HFFc6 (cell line): ENCODE measurements at regions not wholly inside any gene's neighbourhood (a gene's known extent, or its start where the extent isn't known, plus 50 kb on each side); places are given as distances from the start of the nearest gene placed in this dataset.
A peak's percentile ranks its signal among the peaks of the same experiment; 100 is the strongest.

Experiments
- DNase-seq: peaks from one replicate; pipeline ENCODE4 v3.0.0-alpha.2; 2018
- H3K27ac Mint-ChIP-seq: 2 replicates; pipeline ENCODE4 v1.8.0; 2020; ENCODE audit warnings: mild to moderate bottlenecking, mixed read lengths
- H3K27me3 Mint-ChIP-seq: 2 replicates; pipeline ENCODE4 v1.8.0; 2021; ENCODE audit warnings: mild to moderate bottlenecking, moderate library complexity, mixed read lengths; ENCODE audit not compliant: insufficient read depth
- H3K36me3 Mint-ChIP-seq: 2 replicates; pipeline ENCODE4 v1.8.0; 2021; ENCODE audit warnings: low read depth, mixed read lengths
- H3K4me1 Mint-ChIP-seq: 2 replicates; pipeline ENCODE4 v1.8.0; 2020; ENCODE audit warnings: low read depth, mixed read lengths
- H3K4me3 Mint-ChIP-seq: 2 replicates; pipeline ENCODE4 v1.8.0; 2020; ENCODE audit warnings: mild to moderate bottlenecking, moderate library complexity, mixed read lengths
- H3K9me3 Mint-ChIP-seq: 2 replicates; pipeline ENCODE4 v1.8.0; 2020; ENCODE audit warnings: mild to moderate bottlenecking, mixed read lengths
- CTCF ChIP-seq: fragments of 200-600 bp; sonication (generic); IDR thresholded peaks from 2 replicates; pipeline ENCODE4 v1.5.0; 2021; ENCODE audit warnings: antibody characterized with exemption, mild to moderate bottlenecking

GRCh38 chr4:175282407-175282806, 364.2 kb downstream of the ADAM29 start:
- Mint-ChIP-seq H3K36me3 (no peaks in the 10 kb centered on the region), H3K4me3 (no peak overlapping the region), H3K9me3 (no peaks in the 10 kb centered on the region; the same call in 1 of the 2 replicates), H3K27me3 (peaks cover 4% of the 10 kb centered on the region), H3K4me1 (no peaks in the 10 kb centered on the region), H3K27ac (no peak overlapping the region)
- TF ChIP-seq CTCF: no peak
- no peak for DNase-seq

GRCh38 chr4:175290401-175290800, 372.2 kb downstream of the ADAM29 start:
- TF ChIP-seq CTCF: no peak
- Mint-ChIP-seq H3K9me3 (peaks cover 15% of the 10 kb centered on the region), H3K27ac (no peak overlapping the region), H3K4me3 (no peak overlapping the region), H3K27me3 (0 out of 2 replicates have a peak, but pooled peaks cover 2% of the 10 kb centered on the region), H3K36me3 (peaks cover 15% of the 10 kb centered on the region; the same call in 1 of the 2 replicates), H3K4me1 (peaks cover 15% of the 10 kb centered on the region; the same call in 1 of the 2 replicates)
- DNase-seq: no peak

GRCh38 chr4:175297965-175298565, 379.9 kb downstream of the ADAM29 start:
- peak overlapping the region; percentile 25; the same call in 1 of the 2 replicates for H3K27ac Mint-ChIP-seq
- no peaks in the 10 kb centered on the region; the same call in 1 of the 2 replicates for H3K27me3 Mint-ChIP-seq
- no peak for DNase-seq
- H3K36me3 Mint-ChIP-seq: no peaks in the 10 kb centered on the region
- 0 out of 2 replicates have a peak overlapping the region, but pooled peaks have one; percentile 5 for H3K4me3 Mint-ChIP-seq
- peaks cover 9% of the 10 kb centered on the region for H3K4me1 Mint-ChIP-seq
- H3K9me3 Mint-ChIP-seq: no peaks in the 10 kb centered on the region; the same call in 1 of the 2 replicates
- no peak for TF ChIP-seq CTCF

- Mint-ChIP-seq H3K27ac (no peak overlapping the region), H3K36me3 (no peaks in the 10 kb centered on the region), H3K27me3 (no peaks in the 10 kb centered on the region; the same call in none of the 2 replicates), H3K4me1 (peaks cover 18% of the 10 kb centered on the region), H3K4me3 (no peak overlapping the region), H3K9me3 (no peaks in the 10 kb centered on the region; the same call in 1 of the 2 replicates)
- no peak for DNase-seq
- TF ChIP-seq CTCF: no peak
These were observed 388.3 kb downstream of the ADAM29 start for GRCh38 chr4:175306436-175306835.

GRCh38 chr4:175307326-175307725, 389.2 kb downstream of the ADAM29 start:
- Mint-ChIP-seq H3K36me3 (no peaks in the 10 kb centered on the region), H3K27ac (no peak overlapping the region), H3K27me3 (peaks cover 3% of the 10 kb centered on the region), H3K4me1 (peaks cover 18% of the 10 kb centered on the region), H3K9me3 (no peaks in the 10 kb centered on the region; the same call in 1 of the 2 replicates), H3K4me3 (no peak overlapping the region)
- no peak for TF ChIP-seq CTCF
- DNase-seq: no peak
